SJSA1 (cell line): ENCODE measurements at regions not wholly inside any gene's neighbourhood (a gene's known extent, or its start where the extent isn't known, plus 50 kb on each side); places are given as distances from the start of the nearest gene placed in this dataset.

Experiments used
- DNase-seq, 2 experiments: peaks; one replicate each; pipeline ENCODE4 v3.0.0-alpha.2; 2015 to 2020; ENCODE audit warnings: low spot score in 2 of 2, low read depth in 1 of 2
- H3K27ac ChIP-seq: fragments of 250-450 bp; sonication (Bioruptor Pico); 2 replicates; pipeline ENCODE4 v1.5.1; 2020; ENCODE audit warnings: mild to moderate bottlenecking, moderate library complexity
- H3K27me3 ChIP-seq: fragments of 250-450 bp; sonication (Bioruptor Pico); replicated peaks from 2 replicates; pipeline ENCODE4 v1.5.1; 2020; ENCODE audit warnings: mild to moderate bottlenecking, moderate library complexity
- H3K36me3 ChIP-seq: fragments of 250-450 bp; sonication (Bioruptor Pico); 2 replicates; pipeline ENCODE4 v1.5.1; 2020; ENCODE audit warnings: mild to moderate bottlenecking
- H3K4me1 ChIP-seq: fragments of 250-450 bp; sonication (Bioruptor Pico); replicated peaks from 2 replicates; pipeline ENCODE4 v1.6.1; 2021; ENCODE audit warnings: mild to moderate bottlenecking
- H3K4me3 ChIP-seq: fragments of 250-450 bp; sonication (Bioruptor Pico); 2 replicates; pipeline ENCODE4 v1.5.1; 2020; ENCODE audit warnings: mild to moderate bottlenecking
- H3K9me3 ChIP-seq: fragments of 250-450 bp; sonication (Bioruptor Pico); replicated peaks from 2 replicates; pipeline ENCODE4 v1.5.1; 2020; ENCODE audit warnings: mild to moderate bottlenecking

DNA sequence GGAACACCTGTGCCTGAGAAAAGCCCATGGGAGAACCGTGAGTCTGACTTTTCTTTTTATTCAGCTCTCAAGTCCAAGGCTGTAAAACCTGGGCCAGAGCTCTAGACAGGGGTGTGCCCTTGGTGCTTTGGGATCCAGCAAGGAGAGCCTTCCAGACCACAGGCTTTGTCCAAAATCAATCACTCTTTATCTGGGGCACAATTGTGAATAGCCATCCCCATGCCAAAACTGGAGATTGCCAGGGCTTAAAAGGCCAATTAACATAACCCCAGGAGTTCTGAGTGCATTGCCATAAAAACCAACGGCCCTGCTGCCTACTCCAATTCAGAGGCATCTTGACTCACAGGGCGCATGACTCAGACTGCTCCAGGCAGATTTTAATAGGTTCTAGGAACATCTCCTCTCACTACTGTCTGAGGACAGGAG, 391.8 kb downstream of the ARHGEF28 start:
- no peaks in the 10 kb centered on the region for H3K27me3 ChIP-seq
- H3K4me3 ChIP-seq: no peak overlapping the region
- H3K9me3 ChIP-seq: no peaks in the 10 kb centered on the region
- DNase-seq: peak in 1 of 2 experiments; percentile 29
- no peaks in the 10 kb centered on the region for H3K36me3 ChIP-seq
- H3K4me1 ChIP-seq: peaks cover 10% of the 10 kb centered on the region
- no peak overlapping the region for H3K27ac ChIP-seq

DNA sequence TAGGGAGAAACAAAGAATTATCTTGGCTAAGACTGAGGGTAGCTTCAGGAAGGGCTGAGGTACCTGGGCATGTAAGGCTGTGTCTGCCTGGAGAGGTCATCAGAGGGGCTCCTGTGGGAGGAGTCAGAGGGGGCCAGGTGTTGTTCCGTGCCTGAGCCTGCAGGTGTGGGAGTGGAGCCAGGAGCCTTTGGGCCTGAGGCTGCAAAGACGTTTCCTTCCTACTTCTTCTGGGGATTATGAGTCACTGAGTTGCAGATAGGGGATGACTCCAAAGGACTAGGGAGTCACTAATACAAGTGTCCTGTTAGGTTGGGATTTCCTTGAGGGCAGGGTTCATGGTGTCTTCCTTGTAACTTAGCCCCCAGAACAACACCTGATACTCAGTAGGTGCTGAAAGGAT, 391.1 kb downstream of the ARHGEF28 start:
- no peak for DNase-seq
- no peak overlapping the region for H3K4me3 ChIP-seq
- H3K4me1 ChIP-seq: peaks cover 10% of the 10 kb centered on the region
- H3K9me3 ChIP-seq: no peaks in the 10 kb centered on the region
- H3K36me3 ChIP-seq: no peaks in the 10 kb centered on the region
- H3K27me3 ChIP-seq: no peaks in the 10 kb centered on the region
- H3K27ac ChIP-seq: no peak overlapping the region

DNA sequence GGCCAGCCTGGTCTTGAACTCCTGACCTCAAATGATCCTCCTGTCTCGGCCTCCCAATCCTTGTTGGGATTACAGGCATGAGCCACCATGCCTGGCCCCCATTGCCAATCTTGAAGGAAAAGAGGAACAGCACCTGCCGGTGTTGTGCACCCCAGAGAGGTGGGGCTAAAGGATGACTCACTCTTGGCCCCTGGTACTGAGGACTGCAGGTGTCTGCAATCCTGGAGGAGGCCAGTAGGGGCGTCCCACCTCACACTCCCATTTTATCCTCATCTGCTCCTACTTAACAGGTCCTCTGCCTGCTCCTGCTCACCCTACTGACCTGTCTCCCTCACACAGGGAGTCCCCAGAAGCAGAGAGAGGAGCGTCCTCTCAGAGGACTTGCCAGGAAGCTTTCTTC, 390.4 kb downstream of the ARHGEF28 start:
- H3K36me3 ChIP-seq: no peaks in the 10 kb centered on the region

DNA sequence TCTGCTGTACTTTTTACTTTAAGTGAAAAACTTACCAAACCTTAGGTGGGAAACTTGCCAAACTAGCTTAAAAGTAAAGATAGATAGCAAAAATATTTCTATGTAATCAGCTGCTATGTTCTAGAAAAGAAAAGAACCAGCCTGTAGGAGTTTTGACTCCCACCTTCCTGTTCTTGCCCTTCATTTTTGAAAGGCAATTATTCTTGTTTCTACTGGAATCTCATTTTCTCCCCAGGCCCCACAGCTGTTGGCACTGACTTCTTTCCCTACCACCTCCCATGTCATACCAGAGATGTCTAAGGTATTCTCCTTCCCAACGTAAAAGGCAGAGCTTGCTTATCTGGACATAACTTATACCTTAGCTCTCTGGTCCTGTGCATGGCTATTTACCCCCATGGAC, 389.7 kb downstream of the ARHGEF28 start:
- H3K27me3 ChIP-seq: no peaks in the 10 kb centered on the region
- H3K4me1 ChIP-seq: peaks cover 10% of the 10 kb centered on the region
- no peaks in the 10 kb centered on the region for H3K9me3 ChIP-seq
- H3K27ac ChIP-seq: no peak overlapping the region
- H3K36me3 ChIP-seq: no peaks in the 10 kb centered on the region
- DNase-seq: no peak
- no peak overlapping the region for H3K4me3 ChIP-seq

More for the DNA sequence above, 390.4 kb downstream of the ARHGEF28 start:
- no peak for DNase-seq
- H3K9me3 ChIP-seq: no peaks in the 10 kb centered on the region
- peaks cover 10% of the 10 kb centered on the region for H3K4me1 ChIP-seq
- no peak overlapping the region for H3K4me3 ChIP-seq
- H3K27me3 ChIP-seq: no peaks in the 10 kb centered on the region
- H3K27ac ChIP-seq: no peak overlapping the region

DNA sequence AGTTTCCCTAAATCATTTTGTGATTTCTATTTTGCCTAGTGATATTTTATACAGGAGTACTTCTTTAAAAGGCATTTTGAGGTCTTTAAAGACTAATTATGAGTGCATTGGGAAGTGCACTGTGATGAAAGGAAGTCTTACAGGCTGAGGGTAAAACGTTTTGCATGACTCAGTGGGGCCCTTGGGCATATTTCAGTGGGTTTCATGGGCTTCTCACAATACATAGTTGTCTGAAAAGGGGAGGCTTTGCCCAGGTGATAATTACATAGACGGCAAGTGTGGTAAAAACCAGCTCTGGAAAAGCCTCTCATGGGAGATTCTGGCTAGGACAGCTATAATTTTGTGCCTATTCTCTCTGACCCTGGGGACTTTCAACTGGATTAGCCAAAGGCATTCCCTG, 387.2 kb downstream of the ARHGEF28 start:
- peaks cover 10% of the 10 kb centered on the region for H3K4me1 ChIP-seq
- H3K4me3 ChIP-seq: no peak overlapping the region
- no peaks in the 10 kb centered on the region for H3K9me3 ChIP-seq
- no peak for DNase-seq
- no peak overlapping the region for H3K27ac ChIP-seq
- no peaks in the 10 kb centered on the region for H3K36me3 ChIP-seq
- H3K27me3 ChIP-seq: no peaks in the 10 kb centered on the region

DNA sequence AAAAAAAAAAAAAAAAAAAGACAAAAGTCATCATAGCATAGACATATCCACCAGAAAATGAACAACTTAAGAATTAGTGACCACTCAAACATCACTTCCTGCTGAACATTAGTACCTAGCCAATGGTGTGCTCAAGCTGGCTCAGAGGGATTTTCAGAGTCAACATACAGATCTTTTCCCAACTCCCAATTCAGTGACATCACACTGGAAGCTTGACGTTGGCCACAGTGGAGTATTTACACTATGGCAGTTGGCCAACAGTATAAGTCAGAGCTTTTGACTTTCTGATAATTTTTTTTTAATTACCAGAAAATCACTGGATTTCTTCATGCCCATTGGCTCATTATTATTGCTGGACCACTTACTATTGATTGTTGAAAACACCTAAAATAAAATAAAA, 383.5 kb downstream of the ARHGEF28 start:
- no peaks in the 10 kb centered on the region for H3K27me3 ChIP-seq
- DNase-seq: no peak
- no peaks in the 10 kb centered on the region for H3K9me3 ChIP-seq

DNA sequence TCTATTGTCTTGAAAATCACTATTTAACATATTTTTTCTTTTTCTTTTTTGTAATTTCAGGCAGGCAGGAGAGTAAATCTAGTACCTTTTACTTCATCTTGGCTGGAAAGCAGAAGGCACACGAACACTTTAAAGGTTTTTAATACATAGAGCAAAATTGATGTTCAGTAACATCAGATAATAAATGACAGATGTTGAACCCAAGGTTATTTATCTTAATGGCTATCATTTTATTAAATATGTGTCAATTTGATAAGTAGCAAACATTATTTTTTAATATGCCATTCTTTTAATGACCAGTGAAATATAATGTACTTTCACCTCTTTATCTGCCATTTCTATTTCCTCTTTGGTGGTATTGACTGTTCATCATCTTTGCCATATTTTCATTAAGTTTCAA, 381.2 kb downstream of the ARHGEF28 start:
- no peaks in the 10 kb centered on the region for H3K9me3 ChIP-seq
- H3K27me3 ChIP-seq: no peaks in the 10 kb centered on the region
- H3K4me1 ChIP-seq: no peaks in the 10 kb centered on the region
- H3K4me3 ChIP-seq: no peak overlapping the region
- H3K27ac ChIP-seq: no peak overlapping the region
- H3K36me3 ChIP-seq: no peaks in the 10 kb centered on the region
- no peak for DNase-seq

More for the DNA sequence above, 383.5 kb downstream of the ARHGEF28 start:
- Histone ChIP-seq H3K4me3 (no peak overlapping the region), H3K4me1 (no peaks in the 10 kb centered on the region), H3K27ac (no peak overlapping the region), H3K36me3 (no peaks in the 10 kb centered on the region)

DNA sequence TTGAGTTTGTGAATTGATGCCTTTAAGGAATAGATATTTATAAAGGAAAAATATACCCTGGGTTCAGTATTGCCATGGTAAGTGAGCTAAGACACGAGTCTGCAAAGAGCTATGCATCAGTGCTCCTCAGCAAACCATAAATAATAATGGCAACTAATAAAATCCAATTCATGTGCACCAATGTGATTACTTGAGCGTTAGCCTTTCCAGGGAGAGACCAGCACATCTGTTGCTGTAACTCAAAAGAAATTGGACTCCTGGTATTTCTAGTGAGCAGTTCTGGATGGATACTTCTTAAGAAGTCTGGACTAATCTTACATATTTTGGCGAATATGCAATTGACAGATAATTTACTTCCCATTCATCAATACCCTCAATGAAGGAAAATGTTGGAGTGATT, 373.3 kb downstream of the ARHGEF28 start:
- H3K36me3 ChIP-seq: no peaks in the 10 kb centered on the region
- no peak for DNase-seq
- H3K27ac ChIP-seq: no peak overlapping the region
- no peaks in the 10 kb centered on the region for H3K27me3 ChIP-seq
- no peak overlapping the region for H3K4me3 ChIP-seq
- no peaks in the 10 kb centered on the region for H3K9me3 ChIP-seq
- peaks cover 10% of the 10 kb centered on the region for H3K4me1 ChIP-seq

DNA sequence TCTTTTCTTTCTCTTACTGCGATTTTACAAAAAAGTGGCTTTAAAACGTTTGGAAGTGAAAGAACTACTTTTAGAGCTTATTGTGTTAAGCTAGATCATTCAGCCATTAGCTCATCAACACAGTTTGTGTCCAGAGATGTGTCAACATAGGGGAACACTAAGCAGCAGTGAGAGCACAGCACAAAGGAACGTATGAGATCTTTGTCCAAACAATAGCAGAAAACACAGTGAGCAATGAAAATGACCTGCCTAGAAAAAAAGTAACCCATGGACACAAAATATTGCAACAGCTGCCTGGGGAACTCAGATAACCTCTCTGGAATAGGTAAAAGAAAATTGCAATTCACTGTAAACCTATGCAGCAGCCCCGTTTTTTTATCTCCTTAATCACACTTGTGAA, 372.5 kb downstream of the ARHGEF28 start:
- 0 out of 2 replicates have a peak overlapping the region, but pooled peaks have one; percentile 6 for H3K27ac ChIP-seq
- H3K9me3 ChIP-seq: no peaks in the 10 kb centered on the region
- H3K4me3 ChIP-seq: no peak overlapping the region
- no peaks in the 10 kb centered on the region for H3K36me3 ChIP-seq
- H3K4me1 ChIP-seq: peaks cover 10% of the 10 kb centered on the region
- DNase-seq: peak in 1 of 2 experiments; percentile 21
- no peaks in the 10 kb centered on the region for H3K27me3 ChIP-seq

DNA sequence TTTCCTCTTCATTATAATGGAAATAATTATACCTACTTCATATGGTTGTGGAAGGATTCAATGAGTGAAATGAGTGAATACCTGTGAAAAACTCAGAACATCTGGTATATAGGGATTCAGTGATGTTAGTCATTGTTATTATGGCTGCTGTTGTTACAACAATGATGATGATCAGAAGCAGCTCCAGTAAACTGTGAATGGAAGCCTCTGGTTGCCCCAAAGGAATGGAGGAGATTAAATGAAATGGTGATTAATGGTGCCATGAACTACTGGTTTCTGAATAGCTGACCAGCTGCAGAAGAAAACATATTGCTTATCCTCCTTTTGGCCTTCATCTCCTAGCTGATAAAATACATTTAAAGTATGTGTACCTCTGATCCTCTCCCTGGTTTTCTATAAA, 372.0 kb downstream of the ARHGEF28 start:
- H3K4me3 ChIP-seq: no peak overlapping the region
- H3K27me3 ChIP-seq: no peaks in the 10 kb centered on the region
- no peaks in the 10 kb centered on the region for H3K36me3 ChIP-seq
- H3K27ac ChIP-seq: no peak overlapping the region
- DNase-seq: no peak
- H3K4me1 ChIP-seq: peaks cover 10% of the 10 kb centered on the region
- no peaks in the 10 kb centered on the region for H3K9me3 ChIP-seq

DNA sequence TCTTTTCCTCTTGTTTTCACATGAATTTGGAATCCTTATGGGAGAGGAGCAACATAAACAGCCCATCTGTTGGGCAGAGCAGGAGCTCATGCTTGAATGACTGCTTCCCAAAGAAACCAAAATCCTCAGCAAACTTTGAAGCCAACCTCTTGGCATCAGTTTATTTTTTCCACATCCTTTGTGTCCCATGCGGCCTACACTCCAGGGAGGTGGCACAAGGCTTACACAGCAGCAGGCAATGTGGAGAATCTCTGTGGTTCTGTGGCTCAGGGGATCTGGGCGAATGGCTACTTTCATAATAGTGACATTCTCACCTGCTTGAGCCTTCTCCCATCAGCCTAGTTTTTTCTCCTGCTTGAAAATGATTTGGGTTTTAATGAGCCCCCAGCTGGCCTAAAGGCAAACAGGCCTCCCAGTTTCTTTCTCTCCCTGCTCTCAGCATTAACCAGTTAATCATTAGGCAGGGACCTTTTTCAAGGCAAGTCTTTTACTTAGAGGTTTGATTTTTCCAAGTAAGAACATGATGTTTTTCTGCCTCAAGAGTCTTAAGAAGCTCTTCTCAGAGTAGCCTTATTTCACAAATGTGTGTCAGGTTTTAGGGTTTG, 370.3 kb downstream of the ARHGEF28 start:
- Histone ChIP-seq H3K36me3 (no peaks in the 10 kb centered on the region), H3K27me3 (no peaks in the 10 kb centered on the region), H3K4me1 (peaks cover 10% of the 10 kb centered on the region), H3K4me3 (no peak overlapping the region), H3K9me3 (no peaks in the 10 kb centered on the region), H3K27ac (no peak overlapping the region)
- no peak for DNase-seq

DNA sequence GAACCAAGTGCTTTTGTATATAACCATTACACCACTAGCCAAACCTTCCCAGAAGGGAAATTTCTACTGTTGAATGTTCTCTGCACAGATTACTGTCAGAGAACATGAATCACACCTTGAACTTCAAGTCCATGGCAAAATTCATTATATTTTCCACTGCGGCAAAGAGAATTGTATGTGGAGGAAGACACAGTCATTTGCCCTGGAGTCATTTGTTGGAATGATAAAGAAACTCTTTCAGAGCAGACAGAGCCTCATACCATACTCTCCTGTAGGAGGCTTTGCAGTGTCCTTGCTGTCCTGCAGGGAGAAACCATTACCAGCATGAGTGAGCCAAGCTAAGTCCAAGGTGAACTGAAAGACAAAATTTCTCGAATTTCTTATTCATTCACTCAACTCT, 369.0 kb downstream of the ARHGEF28 start:
- peaks cover 10% of the 10 kb centered on the region for H3K4me1 ChIP-seq
- H3K4me3 ChIP-seq: no peak overlapping the region
- no peaks in the 10 kb centered on the region for H3K36me3 ChIP-seq
- no peak for DNase-seq
- H3K27me3 ChIP-seq: no peaks in the 10 kb centered on the region
- H3K27ac ChIP-seq: no peak overlapping the region
- no peaks in the 10 kb centered on the region for H3K9me3 ChIP-seq
